ENCODE measurements at regions not wholly inside any gene's neighbourhood (a gene's known extent, or its start where the extent isn't known, plus 50 kb on each side); places are given as distances from the start of the nearest gene placed in this dataset.

DNA sequence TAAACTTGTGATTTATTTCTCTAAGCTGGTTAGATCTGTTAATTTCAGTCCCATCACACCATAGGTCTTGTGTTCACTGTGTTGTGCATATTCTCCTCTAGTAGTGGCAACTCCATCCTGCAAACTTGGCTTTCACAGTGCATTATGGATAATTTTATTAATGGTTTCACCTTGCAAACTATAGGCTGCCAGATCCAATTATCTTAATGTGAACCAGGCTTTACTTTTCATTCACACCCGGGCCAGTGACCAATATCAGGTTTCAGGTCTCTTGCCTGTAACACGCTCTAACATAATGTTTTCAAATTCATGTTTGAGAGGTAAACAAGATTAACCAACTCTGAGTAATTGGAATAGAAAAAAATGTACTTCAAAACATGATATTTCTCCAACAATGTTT, 1293.0 kb downstream of the REEP3 start:
- TF ChIP-seq, protein P1, sequence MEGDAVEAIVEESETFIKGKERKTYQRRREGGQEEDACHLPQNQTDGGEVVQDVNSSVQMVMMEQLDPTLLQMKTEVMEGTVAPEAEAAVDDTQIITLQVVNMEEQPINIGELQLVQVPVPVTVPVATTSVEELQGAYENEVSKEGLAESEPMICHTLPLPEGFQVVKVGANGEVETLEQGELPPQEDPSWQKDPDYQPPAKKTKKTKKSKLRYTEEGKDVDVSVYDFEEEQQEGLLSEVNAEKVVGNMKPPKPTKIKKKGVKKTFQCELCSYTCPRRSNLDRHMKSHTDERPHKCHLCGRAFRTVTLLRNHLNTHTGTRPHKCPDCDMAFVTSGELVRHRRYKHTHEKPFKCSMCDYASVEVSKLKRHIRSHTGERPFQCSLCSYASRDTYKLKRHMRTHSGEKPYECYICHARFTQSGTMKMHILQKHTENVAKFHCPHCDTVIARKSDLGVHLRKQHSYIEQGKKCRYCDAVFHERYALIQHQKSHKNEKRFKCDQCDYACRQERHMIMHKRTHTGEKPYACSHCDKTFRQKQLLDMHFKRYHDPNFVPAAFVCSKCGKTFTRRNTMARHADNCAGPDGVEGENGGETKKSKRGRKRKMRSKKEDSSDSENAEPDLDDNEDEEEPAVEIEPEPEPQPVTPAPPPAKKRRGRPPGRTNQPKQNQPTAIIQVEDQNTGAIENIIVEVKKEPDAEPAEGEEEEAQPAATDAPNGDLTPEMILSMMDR (IDR thresholded peaks at IDR 0.05; ENCODE audit: low read depth, low read length), result no peak
- no peak for TF ChIP-seq EZH2phosphoT487 (IDR thresholded peaks at IDR 0.05; ENCODE audit: low read depth)
